Gastrocnemius medialis (tissue), 4 donors: ENCODE measurements at regions not wholly inside any gene's neighbourhood (a gene's known extent, or its start where the extent isn't known, plus 50 kb on each side); places are given as distances from the start of the nearest gene placed in this dataset.

ENCODE experiments used
- ATAC-seq, 2 donors: fragments of 150-250 bp; one replicate each; pipeline ENCODE4 v1.9.1; 2016
- DNase-seq, 2 donors: peaks; one replicate each; pipeline ENCODE4 v3.0.0-alpha.2; 2019
- H3K27ac ChIP-seq, 4 donors: fragments of 200-600 bp; sonication (generic); 1 replicate in 1 of 4; 2 replicates in 3 of 4; pipeline ENCODE4 v1.5.1; 2016 to 2018; ENCODE audit warnings: mild to moderate bottlenecking in 2 of 4, moderate library complexity in 1 of 4
- H3K27me3 ChIP-seq, 3 donors: fragments of 200-600 bp; sonication (generic) in 2 of 3; 1 replicate in 1 of 3; 2 replicates in 2 of 3; pipeline versions ENCODE4 v1.5.1 to v1.6.0; 2016 to 2019; ENCODE audit warnings: mild to moderate bottlenecking in 1 of 3, moderate library complexity in 1 of 3
- H3K36me3 ChIP-seq, 2 donors: fragments of 200-600 bp; sonication (generic) in 1 of 2; one replicate each; pipeline ENCODE4 v1.5.1; 2017 to 2018
- H3K4me1 ChIP-seq, 2 donors: fragments of 200-600 bp; sonication (generic) in 1 of 2; one replicate each; pipeline ENCODE4 v1.5.1; 2016 to 2017; ENCODE audit warnings: mild to moderate bottlenecking in 2 of 2
- H3K4me3 ChIP-seq, 4 donors: fragments of 200-600 bp; sonication (generic) in 3 of 4; 1 replicate in 1 of 4; 2 replicates in 3 of 4; pipeline ENCODE4 v1.5.1; 2016 to 2019; ENCODE audit warnings: mild to moderate bottlenecking in 2 of 4
- H3K9me3 ChIP-seq, 3 donors: fragments of 200-600 bp; sonication (generic) in 2 of 3; 1 replicate in 1 of 3; 2 replicates in 2 of 3; pipeline ENCODE4 v1.5.1; 2016 to 2019
- POLR2A ChIP-seq, 2 donors: fragments of 450-650 bp; IDR thresholded peaks; one replicate each; pipeline ENCODE4 v1.6.1; 2017; ENCODE audit warnings: antibody characterized with exemption in 2 of 2, mild to moderate bottlenecking in 2 of 2, moderate library complexity in 2 of 2
- in situ Hi-C, 4 donors: fragments of 200-750 bp; cut with MboI; loops; one replicate each; pipeline versions ENCODE4 v1.15.0 to v1.8.0; 2017; ENCODE audit warnings: low sequenced_read_pairs in 4 of 4
- intact Hi-C: fragments of 100-400 bp; cut with DNase I; formaldehyde crosslinking; loops from one replicate; pipeline ENCODE4 v1.15.1; 2023; ENCODE audit warnings: low total_unique reads
- TF ChIP-seq, protein P1 (sequence below), 5 experiments: fragments of 450-650 bp in 3 of 5; fragments of 200-600 bp in 2 of 5; sonication (generic) in 2 of 5; IDR thresholded peaks in 4 of 5; conservative IDR thresholded peaks in 1 of 5; 1 replicate in 4 of 5; 2 replicates in 1 of 5; pipeline ENCODE4 v1.5.1; 2016 to 2019; ENCODE audit warnings: antibody characterized with exemption in 5 of 5, mild to moderate bottlenecking in 3 of 5, moderate library complexity in 3 of 5

- Histone ChIP-seq H3K4me3 (no peak overlapping the region), H3K4me1 (peaks cover 9 to 19% of the 10 kb centered on the region in 2 donors), H3K36me3 (no peaks in the 10 kb centered on the region), H3K27me3 (no peaks in the 10 kb centered on the region), H3K27ac (no peak overlapping the region), H3K9me3 (no peaks in the 10 kb centered on the region)
- no peak for TF ChIP-seq POLR2A (IDR thresholded peaks at IDR 0.05)
- TF ChIP-seq, protein P1, sequence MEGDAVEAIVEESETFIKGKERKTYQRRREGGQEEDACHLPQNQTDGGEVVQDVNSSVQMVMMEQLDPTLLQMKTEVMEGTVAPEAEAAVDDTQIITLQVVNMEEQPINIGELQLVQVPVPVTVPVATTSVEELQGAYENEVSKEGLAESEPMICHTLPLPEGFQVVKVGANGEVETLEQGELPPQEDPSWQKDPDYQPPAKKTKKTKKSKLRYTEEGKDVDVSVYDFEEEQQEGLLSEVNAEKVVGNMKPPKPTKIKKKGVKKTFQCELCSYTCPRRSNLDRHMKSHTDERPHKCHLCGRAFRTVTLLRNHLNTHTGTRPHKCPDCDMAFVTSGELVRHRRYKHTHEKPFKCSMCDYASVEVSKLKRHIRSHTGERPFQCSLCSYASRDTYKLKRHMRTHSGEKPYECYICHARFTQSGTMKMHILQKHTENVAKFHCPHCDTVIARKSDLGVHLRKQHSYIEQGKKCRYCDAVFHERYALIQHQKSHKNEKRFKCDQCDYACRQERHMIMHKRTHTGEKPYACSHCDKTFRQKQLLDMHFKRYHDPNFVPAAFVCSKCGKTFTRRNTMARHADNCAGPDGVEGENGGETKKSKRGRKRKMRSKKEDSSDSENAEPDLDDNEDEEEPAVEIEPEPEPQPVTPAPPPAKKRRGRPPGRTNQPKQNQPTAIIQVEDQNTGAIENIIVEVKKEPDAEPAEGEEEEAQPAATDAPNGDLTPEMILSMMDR (IDR thresholded peaks at IDR 0.05 in 4 of 5, conservative IDR thresholded peaks at IDR 0.05 in 1 of 5): no peak
- intact Hi-C loops: no loop called here
- no peak for DNase-seq
- ATAC-seq: no peak
- in situ Hi-C loops: no loop called here
These were observed 160.4 kb downstream of the UACA start for GRCh38 chr15:70602834-70603560.

- H3K4me1 ChIP-seq: peaks cover 9 to 15% of the 10 kb centered on the region in 2 donors
- H3K27me3 ChIP-seq: no peaks in the 10 kb centered on the region
- TF ChIP-seq, protein P1 (IDR thresholded peaks at IDR 0.05 in 4 of 5, conservative IDR thresholded peaks at IDR 0.05 in 1 of 5): no peak
- TF ChIP-seq POLR2A (IDR thresholded peaks at IDR 0.05): no peak
- H3K4me3 ChIP-seq: no peak overlapping the region
- intact Hi-C loops (no loop called here), in situ Hi-C loops (no loop called here)
- no peaks in the 10 kb centered on the region for H3K36me3 ChIP-seq
- no peak overlapping the region for H3K27ac ChIP-seq
- DNase-seq (no peak), ATAC-seq (no peak)
- H3K9me3 ChIP-seq: no peaks in the 10 kb centered on the region
These were observed 161.1 kb downstream of the UACA start for GRCh38 chr15:70602281-70602680.

- Histone ChIP-seq H3K4me1 (no peaks in the 10 kb centered on the region), H3K36me3 (no peaks in the 10 kb centered on the region), H3K9me3 (peaks cover 0 to 8% (median 0%) of the 10 kb centered on the region in 3 donors), H3K27me3 (no peaks in the 10 kb centered on the region), H3K27ac (no peak overlapping the region), H3K4me3 (no peak overlapping the region)
- no peak for TF ChIP-seq POLR2A (IDR thresholded peaks at IDR 0.05)
- TF ChIP-seq, protein P1 (IDR thresholded peaks at IDR 0.05 in 4 of 5, conservative IDR thresholded peaks at IDR 0.05 in 1 of 5): no peak
- in situ Hi-C loops: no loop called here
- ATAC-seq: no peak
- no peak for DNase-seq
- intact Hi-C loops: no loop called here
These were observed 165.4 kb downstream of the UACA start for GRCh38 chr15:70597945-70598344.

- Histone ChIP-seq H3K9me3 (peaks cover 0 to 8% (median 0%) of the 10 kb centered on the region in 3 donors), H3K36me3 (no peaks in the 10 kb centered on the region), H3K4me3 (no peak overlapping the region), H3K27ac (no peak overlapping the region), H3K27me3 (no peaks in the 10 kb centered on the region), H3K4me1 (no peaks in the 10 kb centered on the region)
- ATAC-seq: no peak
- no peak for DNase-seq
- TF ChIP-seq POLR2A (IDR thresholded peaks at IDR 0.05): no peak
- TF ChIP-seq, protein P1 (IDR thresholded peaks at IDR 0.05 in 4 of 5, conservative IDR thresholded peaks at IDR 0.05 in 1 of 5): no peak
- in situ Hi-C loops (no loop called here), intact Hi-C loops (no loop called here)
These were observed 166.2 kb downstream of the UACA start for GRCh38 chr15:70597056-70597603.
